ENCODE measurements at regions not wholly inside any gene's neighbourhood (a gene's known extent, or its start where the extent isn't known, plus 50 kb on each side); places are given as distances from the start of the nearest gene placed in this dataset.

GRCh38 chr3:26049951-26050350 lies 260.1 kb downstream of the OXSM start:
- H3K36me3 ChIP-seq: no peaks in the 10 kb centered on the region
- no peaks in the 10 kb centered on the region for H3K9me3 ChIP-seq
- H3K4me1 ChIP-seq: no peaks in the 10 kb centered on the region
- no peak for DNase-seq (ENCODE audit: extremely low spot score in 2 of 2)
- TF ChIP-seq CTCF (IDR thresholded peaks at IDR 0.05): no peak
- no peak overlapping the region for H3K27ac ChIP-seq
- H3K27me3 ChIP-seq: no peaks in the 10 kb centered on the region
- intact Hi-C loops (cut with DNase I): no loop called here
- H3K4me3 ChIP-seq: no peak overlapping the region

GRCh38 chr3:26050776-26051175 lies 260.9 kb downstream of the OXSM start:
- TF ChIP-seq POLR2AphosphoS5 (IDR thresholded peaks at IDR 0.05; ENCODE audit: insufficient read depth in 1 of 2, low read depth in 1 of 2): no peak
- TF ChIP-seq POLR2A (IDR thresholded peaks at IDR 0.05): no peak
- TF ChIP-seq CTCF (IDR thresholded peaks at IDR 0.05): no peak
- Histone ChIP-seq H3K4me3 (no peak overlapping the region), H3K27me3 (no peaks in the 10 kb centered on the region), H3K27ac (no peak overlapping the region), H3K9me3 (no peaks in the 10 kb centered on the region), H3K4me1 (no peaks in the 10 kb centered on the region), H3K36me3 (no peaks in the 10 kb centered on the region)
- intact Hi-C loops (cut with DNase I): no loop called here
- DNase-seq (ENCODE audit: extremely low spot score in 2 of 2): no peak

GRCh38 chr3:26058901-26059321 lies 269.0 kb downstream of the OXSM start:
- TF ChIP-seq POLR2A (IDR thresholded peaks at IDR 0.05) (no peak), CTCF (IDR thresholded peaks at IDR 0.05) (no peak), POLR2AphosphoS5 (IDR thresholded peaks at IDR 0.05; ENCODE audit: insufficient read depth in 1 of 2, low read depth in 1 of 2) (no peak)
- no peaks in the 10 kb centered on the region for H3K9me3 ChIP-seq
- intact Hi-C loops (cut with DNase I): no loop called here
- no peak overlapping the region for H3K4me3 ChIP-seq
- no peak for DNase-seq (ENCODE audit: extremely low spot score in 2 of 2)
- no peak overlapping the region for H3K27ac ChIP-seq
- no peaks in the 10 kb centered on the region for H3K27me3 ChIP-seq
- no peaks in the 10 kb centered on the region for H3K4me1 ChIP-seq
- H3K36me3 ChIP-seq: no peaks in the 10 kb centered on the region

GRCh38 chr3:26061947-26062346 lies 272.1 kb downstream of the OXSM start:
- intact Hi-C loops (cut with DNase I): no loop called here
- Histone ChIP-seq H3K27ac (no peak overlapping the region), H3K27me3 (no peaks in the 10 kb centered on the region), H3K9me3 (no peaks in the 10 kb centered on the region), H3K4me3 (no peak overlapping the region), H3K36me3 (no peaks in the 10 kb centered on the region), H3K4me1 (no peaks in the 10 kb centered on the region)
- TF ChIP-seq POLR2A (IDR thresholded peaks at IDR 0.05) (no peak), CTCF (IDR thresholded peaks at IDR 0.05) (no peak), POLR2AphosphoS5 (IDR thresholded peaks at IDR 0.05; ENCODE audit: insufficient read depth in 1 of 2, low read depth in 1 of 2) (no peak)
- no peak for DNase-seq (ENCODE audit: extremely low spot score in 2 of 2)

GRCh38 chr3:26064297-26064696 lies 274.4 kb downstream of the OXSM start:
- intact Hi-C loops (cut with DNase I): no loop called here
- TF ChIP-seq POLR2AphosphoS5 (IDR thresholded peaks at IDR 0.05; ENCODE audit: insufficient read depth in 1 of 2, low read depth in 1 of 2): no peak
- no peak for DNase-seq (ENCODE audit: extremely low spot score in 2 of 2)
- H3K9me3 ChIP-seq: no peaks in the 10 kb centered on the region
- no peaks in the 10 kb centered on the region for H3K36me3 ChIP-seq
- no peak overlapping the region for H3K27ac ChIP-seq
- H3K27me3 ChIP-seq: no peaks in the 10 kb centered on the region
- no peak overlapping the region for H3K4me3 ChIP-seq
- no peaks in the 10 kb centered on the region for H3K4me1 ChIP-seq

GRCh38 chr3:26068890-26069289 lies 279.0 kb downstream of the OXSM start:
- Histone ChIP-seq H3K36me3 (no peaks in the 10 kb centered on the region), H3K27ac (no peak overlapping the region), H3K27me3 (no peaks in the 10 kb centered on the region), H3K9me3 (no peaks in the 10 kb centered on the region), H3K4me1 (no peaks in the 10 kb centered on the region), H3K4me3 (no peak overlapping the region)
- TF ChIP-seq CTCF (IDR thresholded peaks at IDR 0.05): no peak
- TF ChIP-seq POLR2AphosphoS5 (IDR thresholded peaks at IDR 0.05; ENCODE audit: insufficient read depth in 1 of 2, low read depth in 1 of 2): no peak
- TF ChIP-seq POLR2A (IDR thresholded peaks at IDR 0.05): no peak
- intact Hi-C loops (cut with DNase I): no loop called here
- no peak for DNase-seq (ENCODE audit: extremely low spot score in 2 of 2)

Data from vagina (tissue), 2 donors.